ENCODE measurements at regions not wholly inside any gene's neighbourhood (a gene's known extent, or its start where the extent isn't known, plus 50 kb on each side); places are given as distances from the start of the nearest gene placed in this dataset.

GRCh38 chr18:76174451-76174850 lies 320.6 kb downstream of the ZNF516 start:
- TF ChIP-seq CTCF (IDR thresholded peaks at IDR 0.05; ENCODE audit: extremely low read depth, missing control alignments) = no peak
- no peak for DNase-seq (ENCODE audit: low spot score)

- no peak for TF ChIP-seq CTCF (IDR thresholded peaks at IDR 0.05; ENCODE audit: extremely low read depth, missing control alignments)
- DNase-seq (ENCODE audit: low spot score) = no peak
Measured at GRCh38 chr18:76169733-76170132, 325.3 kb downstream of the ZNF516 start.

GRCh38 chr18:76167845-76168621 lies 327.0 kb downstream of the ZNF516 start:
- no peak for DNase-seq (ENCODE audit: low spot score)
- TF ChIP-seq CTCF (IDR thresholded peaks at IDR 0.05; ENCODE audit: extremely low read depth, missing control alignments) = no peak

- TF ChIP-seq CTCF (IDR thresholded peaks at IDR 0.05; ENCODE audit: extremely low read depth, missing control alignments) = no peak
- no peak for DNase-seq (ENCODE audit: low spot score)
Measured at GRCh38 chr18:76167410-76167809, 327.6 kb downstream of the ZNF516 start.

GRCh38 chr18:76162886-76163285 lies 332.2 kb downstream of the ZNF516 start:
- DNase-seq (ENCODE audit: low spot score) = no peak
- TF ChIP-seq CTCF (IDR thresholded peaks at IDR 0.05; ENCODE audit: extremely low read depth, missing control alignments) = no peak

GRCh38 chr18:76161983-76162382 lies 333.1 kb downstream of the ZNF516 start:
- TF ChIP-seq CTCF (IDR thresholded peaks at IDR 0.05; ENCODE audit: extremely low read depth, missing control alignments) = no peak
- DNase-seq (ENCODE audit: low spot score) = no peak

- no peak for DNase-seq (ENCODE audit: low spot score)
- TF ChIP-seq CTCF (IDR thresholded peaks at IDR 0.05; ENCODE audit: extremely low read depth, missing control alignments) = no peak
Measured at GRCh38 chr18:76153691-76154090, 341.4 kb downstream of the ZNF516 start.

Measured in GM20000 (cell line).